Endodermal cell (in vitro differentiated cells): ENCODE measurements at regions not wholly inside any gene's neighbourhood (a gene's known extent, or its start where the extent isn't known, plus 50 kb on each side); places are given as distances from the start of the nearest gene placed in this dataset.

Experiments used
- DNase-seq: peaks from one replicate; pipeline ENCODE4 v3.0.0-alpha.2; 2017
- H3K27ac ChIP-seq: 2 replicates; pipeline ENCODE4 v1.5.1; 2013; ENCODE audit warnings: mild to moderate bottlenecking, low read depth, low read length, moderate library complexity
- H3K27me3 ChIP-seq: 2 replicates; pipeline ENCODE4 v1.6.1; 2013; ENCODE audit warnings: mild to moderate bottlenecking, low read length, moderate library complexity; ENCODE audit not compliant: insufficient read depth, control insufficient read depth, poor library complexity, severe bottlenecking
- H3K36me3 ChIP-seq: 2 replicates; pipeline ENCODE4 v1.7.0; 2013; ENCODE audit warnings: mild to moderate bottlenecking, low read length, moderate library complexity; ENCODE audit not compliant: control insufficient read depth, insufficient read depth
- H3K4me1 ChIP-seq: one replicate; pipeline ENCODE4 v1.7.0; 2013; ENCODE audit warnings: low read length; ENCODE audit not compliant: control insufficient read depth, insufficient read depth
- H3K4me3 ChIP-seq: 2 replicates; pipeline ENCODE4 v1.5.1; 2013; ENCODE audit warnings: mild to moderate bottlenecking, low read length, moderate library complexity
- H3K9ac ChIP-seq: 2 replicates; pipeline ENCODE4 v1.6.1; 2013; ENCODE audit warnings: mild to moderate bottlenecking, low read length, moderate library complexity; ENCODE audit not compliant: poor library complexity, severe bottlenecking; ENCODE audit errors: extremely low read depth
- H3K9me3 ChIP-seq: 2 replicates; pipeline ENCODE4 v1.6.1; 2013; ENCODE audit warnings: mild to moderate bottlenecking, low read length, moderate library complexity; ENCODE audit not compliant: control insufficient read depth
- H3K27ac Mint-ChIP-seq: 2 replicates; pipeline ENCODE4 v1.8.0; 2020; ENCODE audit warnings: mixed read lengths
- H3K27me3 Mint-ChIP-seq: 2 replicates; pipeline ENCODE4 v1.8.0; 2021; ENCODE audit warnings: mild to moderate bottlenecking, mixed read lengths; ENCODE audit not compliant: insufficient read depth
- H3K36me3 Mint-ChIP-seq: 2 replicates; pipeline ENCODE4 v1.8.0; 2020; ENCODE audit warnings: low read depth, mixed read lengths
- H3K4me1 Mint-ChIP-seq: 2 replicates; pipeline ENCODE4 v1.8.0; 2020; ENCODE audit warnings: mixed read lengths
- H3K4me3 Mint-ChIP-seq: 2 replicates; pipeline ENCODE4 v1.8.0; 2020; ENCODE audit warnings: mild to moderate bottlenecking, moderate library complexity, mixed read lengths
- H3K9me3 Mint-ChIP-seq: 2 replicates; pipeline ENCODE4 v1.8.0; 2020; ENCODE audit warnings: mild to moderate bottlenecking, mixed read lengths
- WGBS, 2 experiments: methylation state at CpG; one replicate each; pipeline versions ENCODE4 v1.1.5 to v1.1.7; 2013; ENCODE audit warnings: missing lambda C conversion rate in 2 of 2, mixed read lengths in 1 of 2; ENCODE audit not compliant: insufficient coverage in 1 of 2, insufficient read length in 1 of 2; 5-methylcytosine and 5-hydroxymethylcytosine counted together
- TF ChIP-seq, protein P1 (sequence below): fragments of 200-600 bp; sonication (generic); conservative IDR thresholded peaks from 2 replicates; pipeline ENCODE4 v1.5.0; 2021; ENCODE audit warnings: antibody characterized with exemption, mild to moderate bottlenecking

GRCh38 chr2:192411755-192412154, 217.0 kb upstream of the TMEFF2 start:
- Mint-ChIP-seq H3K27ac (no peak overlapping the region), H3K4me1 (peaks cover 4% of the 10 kb centered on the region), H3K4me3 (no peak overlapping the region), H3K36me3 (no peaks in the 10 kb centered on the region), H3K9me3 (no peaks in the 10 kb centered on the region), H3K27me3 (peaks cover 15% of the 10 kb centered on the region)
- H3K4me3 ChIP-seq = no peak overlapping the region
- no peaks in the 10 kb centered on the region for H3K36me3 ChIP-seq
- H3K27me3 ChIP-seq = no peaks in the 10 kb centered on the region
- H3K9me3 ChIP-seq = peaks cover 7% of the 10 kb centered on the region
- TF ChIP-seq, protein P1, sequence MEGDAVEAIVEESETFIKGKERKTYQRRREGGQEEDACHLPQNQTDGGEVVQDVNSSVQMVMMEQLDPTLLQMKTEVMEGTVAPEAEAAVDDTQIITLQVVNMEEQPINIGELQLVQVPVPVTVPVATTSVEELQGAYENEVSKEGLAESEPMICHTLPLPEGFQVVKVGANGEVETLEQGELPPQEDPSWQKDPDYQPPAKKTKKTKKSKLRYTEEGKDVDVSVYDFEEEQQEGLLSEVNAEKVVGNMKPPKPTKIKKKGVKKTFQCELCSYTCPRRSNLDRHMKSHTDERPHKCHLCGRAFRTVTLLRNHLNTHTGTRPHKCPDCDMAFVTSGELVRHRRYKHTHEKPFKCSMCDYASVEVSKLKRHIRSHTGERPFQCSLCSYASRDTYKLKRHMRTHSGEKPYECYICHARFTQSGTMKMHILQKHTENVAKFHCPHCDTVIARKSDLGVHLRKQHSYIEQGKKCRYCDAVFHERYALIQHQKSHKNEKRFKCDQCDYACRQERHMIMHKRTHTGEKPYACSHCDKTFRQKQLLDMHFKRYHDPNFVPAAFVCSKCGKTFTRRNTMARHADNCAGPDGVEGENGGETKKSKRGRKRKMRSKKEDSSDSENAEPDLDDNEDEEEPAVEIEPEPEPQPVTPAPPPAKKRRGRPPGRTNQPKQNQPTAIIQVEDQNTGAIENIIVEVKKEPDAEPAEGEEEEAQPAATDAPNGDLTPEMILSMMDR = no peak
- no peak overlapping the region for H3K27ac ChIP-seq
- H3K9ac ChIP-seq = no peak overlapping the region
- no peaks in the 10 kb centered on the region for H3K4me1 ChIP-seq
- 89% methylated on average over 1 of the region's 1 CpG; no CpG with 5 or more reads in 1 of the 2 experiments for WGBS, 2 experiments
- DNase-seq = no peak

- Mint-ChIP-seq H3K36me3 (no peaks in the 10 kb centered on the region), H3K4me1 (peaks cover 4% of the 10 kb centered on the region), H3K27ac (no peak overlapping the region), H3K27me3 (peaks cover 15% of the 10 kb centered on the region), H3K4me3 (no peak overlapping the region), H3K9me3 (no peaks in the 10 kb centered on the region)
- peaks cover 7% of the 10 kb centered on the region for H3K9me3 ChIP-seq
- DNase-seq = no peak
- no peak overlapping the region for H3K9ac ChIP-seq
- H3K27me3 ChIP-seq = no peaks in the 10 kb centered on the region
- no peak overlapping the region for H3K27ac ChIP-seq
- TF ChIP-seq, protein P1 = no peak
- no peaks in the 10 kb centered on the region for H3K36me3 ChIP-seq
- no peaks in the 10 kb centered on the region for H3K4me1 ChIP-seq
- no peak overlapping the region for H3K4me3 ChIP-seq
Observed at GRCh38 chr2:192410319-192410718, 215.6 kb upstream of the TMEFF2 start.

DNA sequence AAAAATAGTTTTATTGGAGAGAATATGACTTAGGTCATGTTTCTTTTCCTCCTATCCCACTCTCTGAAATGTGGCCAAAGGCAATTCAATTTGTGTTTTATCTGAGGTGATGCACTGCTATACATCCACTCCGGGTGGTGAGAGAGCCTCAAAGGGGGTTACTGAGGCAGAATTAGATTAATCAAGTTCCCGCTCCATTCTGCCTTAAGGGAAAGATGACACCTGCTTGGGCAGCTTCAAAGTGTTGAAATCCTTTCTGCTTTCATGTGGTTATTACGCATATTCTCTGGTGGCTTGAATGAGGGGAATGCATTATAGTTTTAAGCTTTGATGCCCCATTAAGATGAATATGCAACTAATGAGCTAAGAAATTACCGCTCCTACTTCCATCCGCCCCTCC, 213.0 kb upstream of the TMEFF2 start:
- Mint-ChIP-seq H3K27ac (no peak overlapping the region), H3K27me3 (peaks cover 15% of the 10 kb centered on the region), H3K36me3 (no peaks in the 10 kb centered on the region), H3K4me3 (no peak overlapping the region), H3K9me3 (no peaks in the 10 kb centered on the region), H3K4me1 (peaks cover 4% of the 10 kb centered on the region)
- H3K9ac ChIP-seq = no peak overlapping the region
- H3K4me1 ChIP-seq = no peaks in the 10 kb centered on the region
- H3K36me3 ChIP-seq = no peaks in the 10 kb centered on the region
- TF ChIP-seq, protein P1 = no peak
- DNase-seq = no peak
- H3K27me3 ChIP-seq = no peaks in the 10 kb centered on the region
- H3K27ac ChIP-seq = no peak overlapping the region
- WGBS, 2 experiments = 70 to 84% methylated on average over 4 to 5 of the region's 5 CpGs
- H3K4me3 ChIP-seq = no peak overlapping the region
- H3K9me3 ChIP-seq = no peaks in the 10 kb centered on the region
